ENCODE measurements at regions not wholly inside any gene's neighbourhood (a gene's known extent, or its start where the extent isn't known, plus 50 kb on each side); places are given as distances from the start of the nearest gene placed in this dataset.

DNA sequence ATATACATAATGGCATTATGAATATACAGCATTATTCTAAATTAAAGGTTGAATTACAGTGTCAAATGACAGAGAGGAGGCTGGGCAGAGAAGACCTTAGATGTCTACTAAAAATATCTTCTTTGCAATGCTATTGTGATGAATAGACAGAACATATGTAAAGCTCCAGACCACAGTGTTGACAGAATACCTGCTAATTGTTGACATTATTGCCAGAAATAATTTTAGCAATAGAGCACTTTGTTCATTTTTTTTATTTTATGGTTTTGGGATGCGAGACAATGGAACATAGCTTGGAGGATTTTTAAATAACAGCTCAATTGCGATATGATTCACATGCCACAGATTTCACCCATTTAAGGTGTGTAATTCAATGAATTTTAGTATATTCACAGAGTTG lies 508.8 kb downstream of the PSAT1 start:
- Mint-ChIP-seq H3K27ac (no peak overlapping the region), H3K27me3 (ENCODE audit: insufficient read depth, low read depth) (peaks cover 2% of the 10 kb centered on the region), H3K36me3 (peaks cover 2% of the 10 kb centered on the region), H3K4me3 (no peak overlapping the region), H3K4me1 (peaks cover 28% of the 10 kb centered on the region), H3K9me3 (peaks cover 5% of the 10 kb centered on the region)
- TF ChIP-seq EZH2 (IDR thresholded peaks at IDR 0.05) (no peak), CTCF (IDR thresholded peaks at IDR 0.05) (no peak), EZH2phosphoT487 (IDR thresholded peaks at IDR 0.05) (no peak)
- no peak overlapping the region for H3K9ac ChIP-seq
- H3K9me3 ChIP-seq (ENCODE audit: low read depth): peaks cover 3% of the 10 kb centered on the region
- H3K36me3 ChIP-seq: no peaks in the 10 kb centered on the region
- H3K27me3 ChIP-seq: no peaks in the 10 kb centered on the region
- H3K79me2 ChIP-seq (ENCODE audit: low read depth): no peaks in the 10 kb centered on the region
- no peak overlapping the region for H3K4me3 ChIP-seq
- no peak overlapping the region for H2AFZ ChIP-seq (replicated peaks)
- no peak overlapping the region for H3K27ac ChIP-seq
- H4K20me1 ChIP-seq (ENCODE audit: low read depth): no peaks in the 10 kb centered on the region
- DNase-seq (ENCODE audit: low spot score): no peak
- no peak overlapping the region for H3K4me2 ChIP-seq
- H3F3A ChIP-seq (ENCODE audit: low read depth): no peaks in the 10 kb centered on the region
- peaks cover 16% of the 10 kb centered on the region for H3K4me1 ChIP-seq

DNA sequence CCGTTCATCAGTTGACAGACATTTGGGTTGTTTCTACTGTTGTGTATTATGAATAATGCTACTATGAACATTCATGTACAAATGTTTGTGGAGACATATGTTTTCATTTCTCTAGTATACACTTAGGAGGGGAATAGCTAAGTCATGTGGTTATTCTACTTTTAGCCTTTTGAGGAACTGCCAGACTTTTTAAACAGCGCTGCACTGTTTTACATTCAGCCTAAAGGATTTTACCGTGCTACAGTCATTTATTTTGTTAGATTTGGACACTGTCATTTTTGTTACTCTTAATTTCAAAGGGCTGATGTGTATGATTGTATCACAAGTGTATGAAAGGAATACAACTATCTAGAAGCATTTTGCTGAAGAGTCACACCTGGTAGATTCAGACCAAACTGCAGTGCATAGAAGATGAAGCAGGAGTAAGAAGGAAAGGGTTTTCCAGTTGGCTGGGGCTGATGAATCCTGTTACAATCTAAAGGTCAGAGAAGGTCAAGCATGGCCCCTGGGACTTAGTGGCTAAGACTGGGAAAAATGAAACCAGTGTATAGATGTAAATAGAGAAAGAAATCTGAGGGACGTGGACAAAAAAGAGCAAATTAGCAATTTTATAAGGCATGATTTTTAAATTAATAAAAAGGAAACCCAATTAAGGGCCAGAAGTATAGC lies 509.7 kb downstream of the PSAT1 start:
- Mint-ChIP-seq H3K4me3 (no peak overlapping the region), H3K36me3 (peaks cover 2% of the 10 kb centered on the region), H3K27ac (no peak overlapping the region), H3K27me3 (ENCODE audit: insufficient read depth, low read depth) (peaks cover 2% of the 10 kb centered on the region), H3K4me1 (peaks cover 31% of the 10 kb centered on the region), H3K9me3 (peaks cover 5% of the 10 kb centered on the region)
- TF ChIP-seq CTCF (IDR thresholded peaks at IDR 0.05) (no peak), EZH2phosphoT487 (IDR thresholded peaks at IDR 0.05) (no peak), EZH2 (IDR thresholded peaks at IDR 0.05) (no peak)
- H3K4me2 ChIP-seq: peak overlapping the region; percentile 46
- H3K9ac ChIP-seq: no peak overlapping the region
- no peak overlapping the region for H3K27ac ChIP-seq
- H2AFZ ChIP-seq (replicated peaks): no peak overlapping the region
- peak; percentile 65 for DNase-seq (ENCODE audit: low spot score)
- H3K79me2 ChIP-seq (ENCODE audit: low read depth): no peaks in the 10 kb centered on the region
- H3K4me1 ChIP-seq: peaks cover 16% of the 10 kb centered on the region
- H3K36me3 ChIP-seq: no peaks in the 10 kb centered on the region
- H3K27me3 ChIP-seq: no peaks in the 10 kb centered on the region
- peaks cover 5% of the 10 kb centered on the region for H3F3A ChIP-seq (ENCODE audit: low read depth)
- no peaks in the 10 kb centered on the region for H4K20me1 ChIP-seq (ENCODE audit: low read depth)
- H3K4me3 ChIP-seq: no peak overlapping the region
- H3K9me3 ChIP-seq (ENCODE audit: low read depth): peaks cover 3% of the 10 kb centered on the region

DNA sequence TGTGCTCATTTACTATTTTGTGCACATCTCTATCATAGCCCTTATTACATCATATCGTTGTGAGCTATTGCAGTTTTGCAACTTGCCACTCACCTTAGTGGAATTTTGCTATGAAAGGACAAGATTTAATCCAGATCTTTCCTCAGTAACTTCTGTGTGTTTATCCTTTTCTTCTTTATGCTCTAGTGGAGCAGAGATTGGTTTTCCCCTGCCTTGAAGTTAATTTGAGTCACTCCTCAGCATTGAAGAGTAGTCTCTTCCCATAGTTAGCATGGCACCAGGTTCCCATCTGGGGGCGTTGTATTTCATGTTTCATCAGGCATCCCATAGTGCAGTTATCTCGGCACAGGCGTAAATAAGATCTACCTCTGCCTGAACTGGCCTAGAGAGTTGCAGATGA lies 510.4 kb downstream of the PSAT1 start:
- Histone ChIP-seq H3K9me3 (ENCODE audit: low read depth) (peaks cover 3% of the 10 kb centered on the region), H3K9ac (no peak overlapping the region), H3K79me2 (ENCODE audit: low read depth) (no peaks in the 10 kb centered on the region), H3K4me3 (no peak overlapping the region), H3K36me3 (no peaks in the 10 kb centered on the region), H3K27me3 (no peaks in the 10 kb centered on the region), H4K20me1 (ENCODE audit: low read depth) (no peaks in the 10 kb centered on the region), H3F3A (ENCODE audit: low read depth) (peaks cover 10% of the 10 kb centered on the region), H3K4me2 (no peak overlapping the region), H3K27ac (peak overlapping the region; percentile 53), H3K4me1 (peaks cover 16% of the 10 kb centered on the region), H2AFZ (replicated peaks) (no peak overlapping the region)
- H3K4me3 Mint-ChIP-seq: no peak overlapping the region
- no peak for DNase-seq (ENCODE audit: low spot score)
- peaks cover 5% of the 10 kb centered on the region for H3K9me3 Mint-ChIP-seq
- peaks cover 2% of the 10 kb centered on the region for H3K36me3 Mint-ChIP-seq
- H3K27ac Mint-ChIP-seq: no peak overlapping the region
- peaks cover 31% of the 10 kb centered on the region for H3K4me1 Mint-ChIP-seq
- H3K27me3 Mint-ChIP-seq (ENCODE audit: insufficient read depth, low read depth): peaks cover 2% of the 10 kb centered on the region
- no peak for TF ChIP-seq EZH2 (IDR thresholded peaks at IDR 0.05)
- no peak for TF ChIP-seq EZH2phosphoT487 (IDR thresholded peaks at IDR 0.05)
- TF ChIP-seq CTCF (IDR thresholded peaks at IDR 0.05): no peak
